ENCODE measurements at regions not wholly inside any gene's neighbourhood (a gene's known extent, or its start where the extent isn't known, plus 50 kb on each side); places are given as distances from the start of the nearest gene placed in this dataset.

- no peaks in the 10 kb centered on the region for H3K27me3 Mint-ChIP-seq
- H3K9me3 Mint-ChIP-seq: peaks cover 1% of the 10 kb centered on the region
- no peaks in the 10 kb centered on the region for H3K4me1 Mint-ChIP-seq
- no peaks in the 10 kb centered on the region for H3K36me3 Mint-ChIP-seq
- DNase-seq: no peak
- no peak overlapping the region for H3K27ac Mint-ChIP-seq
- H3K4me3 Mint-ChIP-seq: no peak overlapping the region
Measured at GRCh38 chrY:8488955-8489354, 848.3 kb upstream of the TSPY4 start.

DNA sequence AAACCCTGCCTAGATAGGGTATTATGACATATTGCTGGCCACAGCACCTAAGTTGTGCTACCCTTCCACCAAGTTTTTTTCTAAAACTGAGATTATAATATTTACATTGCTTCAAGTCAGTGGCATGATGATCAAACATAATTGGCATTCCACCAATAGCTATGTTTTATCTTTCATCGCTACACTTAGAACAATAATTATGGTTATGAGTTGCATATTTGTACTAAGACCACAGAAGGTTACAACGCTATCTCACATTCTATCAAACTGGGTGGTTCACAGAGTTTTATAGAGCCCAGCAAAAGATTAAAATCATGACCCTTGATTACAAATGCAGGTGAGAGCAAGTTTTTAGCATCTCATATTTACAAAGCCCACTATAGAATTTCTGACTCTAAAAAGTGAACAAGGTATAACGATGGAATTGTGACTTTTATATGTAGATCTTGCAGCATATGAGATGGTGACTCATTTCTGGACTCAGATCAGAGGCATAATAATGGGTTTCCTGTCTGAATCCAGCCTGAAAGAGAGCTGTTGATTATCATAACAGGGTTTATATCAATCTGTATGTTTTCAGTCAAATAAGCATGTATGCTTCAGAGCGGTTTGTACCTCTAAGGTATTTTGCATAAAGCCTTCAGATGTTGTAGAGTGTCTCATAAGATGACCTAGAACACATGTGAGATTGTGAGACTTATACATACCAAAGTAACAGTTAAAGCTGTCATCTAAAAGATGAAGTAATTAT lies 847.2 kb upstream of the TSPY4 start:
- Mint-ChIP-seq H3K36me3 (no peaks in the 10 kb centered on the region), H3K27me3 (no peaks in the 10 kb centered on the region), H3K4me1 (no peaks in the 10 kb centered on the region), H3K27ac (no peak overlapping the region), H3K9me3 (peaks cover 1% of the 10 kb centered on the region), H3K4me3 (no peak overlapping the region)
- no peak for DNase-seq

DNA sequence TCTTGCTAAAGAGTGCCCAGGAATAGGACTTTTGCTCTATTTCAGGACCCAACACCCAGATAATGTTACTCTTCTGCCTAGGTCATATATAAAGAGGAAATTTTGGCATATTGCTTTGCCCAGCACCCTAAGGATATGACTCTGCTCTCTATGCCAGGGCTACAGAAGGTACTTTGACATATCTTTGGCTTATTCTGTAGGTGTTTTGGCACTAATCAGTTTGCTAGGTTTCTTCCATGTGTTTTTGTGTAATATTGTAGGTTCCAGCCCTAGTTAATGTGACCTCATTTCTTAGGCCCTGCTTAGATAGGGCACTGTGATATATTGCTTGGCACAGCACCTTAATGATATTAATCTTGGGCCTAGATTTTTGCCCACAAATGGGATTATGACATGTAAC lies 842.9 kb upstream of the TSPY4 start:
- H3K4me3 Mint-ChIP-seq: no peak overlapping the region

GRCh38 chrY:8495243-8495642 lies 842.0 kb upstream of the TSPY4 start:
- Mint-ChIP-seq H3K27me3 (no peaks in the 10 kb centered on the region), H3K36me3 (no peaks in the 10 kb centered on the region), H3K4me1 (no peaks in the 10 kb centered on the region), H3K27ac (no peak overlapping the region), H3K9me3 (no peaks in the 10 kb centered on the region), H3K4me3 (no peak overlapping the region)
- DNase-seq: no peak

More for the DNA sequence above, 842.9 kb upstream of the TSPY4 start:
- Mint-ChIP-seq H3K27ac (no peak overlapping the region), H3K36me3 (no peaks in the 10 kb centered on the region), H3K4me1 (no peaks in the 10 kb centered on the region), H3K9me3 (no peaks in the 10 kb centered on the region), H3K27me3 (no peaks in the 10 kb centered on the region)
- DNase-seq: no peak

DNA sequence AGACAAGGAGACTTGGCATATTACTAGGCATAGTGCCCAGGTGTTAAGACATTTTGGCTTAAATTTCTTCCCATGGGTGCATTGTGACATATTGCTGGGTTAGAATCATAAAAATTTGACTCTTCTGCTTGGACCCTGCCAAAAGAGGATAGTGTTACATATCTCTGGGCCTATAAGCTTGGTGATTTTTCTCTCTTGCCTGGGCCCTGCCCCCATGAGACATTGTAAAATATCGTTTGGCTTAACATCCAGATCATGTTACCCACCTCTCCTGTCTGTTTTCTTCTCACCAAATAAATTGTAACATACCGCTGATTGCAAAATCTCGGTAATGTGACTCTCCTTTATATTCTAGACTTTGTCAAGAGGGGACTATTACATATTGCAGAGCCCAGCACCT lies 836.4 kb upstream of the TSPY4 start:
- H3K27ac Mint-ChIP-seq: no peak overlapping the region
- no peaks in the 10 kb centered on the region for H3K9me3 Mint-ChIP-seq
- DNase-seq: no peak
- no peaks in the 10 kb centered on the region for H3K27me3 Mint-ChIP-seq
- no peaks in the 10 kb centered on the region for H3K4me1 Mint-ChIP-seq
- H3K4me3 Mint-ChIP-seq: no peak overlapping the region
- no peaks in the 10 kb centered on the region for H3K36me3 Mint-ChIP-seq

- Mint-ChIP-seq H3K9me3 (no peaks in the 10 kb centered on the region), H3K27me3 (no peaks in the 10 kb centered on the region), H3K36me3 (no peaks in the 10 kb centered on the region), H3K27ac (no peak overlapping the region), H3K4me3 (no peak overlapping the region), H3K4me1 (no peaks in the 10 kb centered on the region)
- no peak for DNase-seq
Measured at GRCh38 chrY:8533468-8533867, 803.8 kb upstream of the TSPY4 start.

- DNase-seq: no peak
Measured at GRCh38 chrY:8535704-8536103, 801.6 kb upstream of the TSPY4 start.

DNA sequence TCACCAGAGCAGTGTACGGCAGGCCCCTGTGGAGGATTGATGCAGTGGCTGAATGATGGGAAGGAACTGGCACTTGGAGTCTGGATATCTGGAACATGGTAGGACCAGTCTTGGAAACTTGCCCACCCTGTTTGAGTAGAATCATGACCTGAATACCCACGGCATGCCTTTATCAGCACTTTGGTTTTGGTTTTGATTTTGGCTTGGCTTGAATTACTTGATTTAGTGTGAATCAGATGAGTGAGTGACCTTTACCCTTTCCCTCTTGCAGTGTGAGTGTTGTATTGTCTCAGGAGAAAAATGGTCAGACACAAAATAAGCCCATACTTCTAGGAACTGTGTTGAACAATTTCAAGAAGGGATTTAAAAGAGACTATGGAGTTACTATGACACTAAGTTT lies 801.0 kb upstream of the TSPY4 start:
- Mint-ChIP-seq H3K9me3 (no peaks in the 10 kb centered on the region), H3K36me3 (no peaks in the 10 kb centered on the region), H3K27me3 (no peaks in the 10 kb centered on the region), H3K4me3 (no peak overlapping the region), H3K4me1 (no peaks in the 10 kb centered on the region), H3K27ac (no peak overlapping the region)
- DNase-seq: no peak

More at GRCh38 chrY:8535704-8536103, 801.6 kb upstream of the TSPY4 start:
- Mint-ChIP-seq H3K4me1 (no peaks in the 10 kb centered on the region), H3K9me3 (no peaks in the 10 kb centered on the region), H3K4me3 (no peak overlapping the region), H3K36me3 (no peaks in the 10 kb centered on the region), H3K27ac (no peak overlapping the region), H3K27me3 (no peaks in the 10 kb centered on the region)

- H3K4me3 Mint-ChIP-seq: no peak overlapping the region
- DNase-seq: no peak
- no peaks in the 10 kb centered on the region for H3K9me3 Mint-ChIP-seq
- no peaks in the 10 kb centered on the region for H3K36me3 Mint-ChIP-seq
- no peak overlapping the region for H3K27ac Mint-ChIP-seq
- no peaks in the 10 kb centered on the region for H3K27me3 Mint-ChIP-seq
- H3K4me1 Mint-ChIP-seq: no peaks in the 10 kb centered on the region
Measured at GRCh38 chrY:8541306-8541705, 796.0 kb upstream of the TSPY4 start.

DNA sequence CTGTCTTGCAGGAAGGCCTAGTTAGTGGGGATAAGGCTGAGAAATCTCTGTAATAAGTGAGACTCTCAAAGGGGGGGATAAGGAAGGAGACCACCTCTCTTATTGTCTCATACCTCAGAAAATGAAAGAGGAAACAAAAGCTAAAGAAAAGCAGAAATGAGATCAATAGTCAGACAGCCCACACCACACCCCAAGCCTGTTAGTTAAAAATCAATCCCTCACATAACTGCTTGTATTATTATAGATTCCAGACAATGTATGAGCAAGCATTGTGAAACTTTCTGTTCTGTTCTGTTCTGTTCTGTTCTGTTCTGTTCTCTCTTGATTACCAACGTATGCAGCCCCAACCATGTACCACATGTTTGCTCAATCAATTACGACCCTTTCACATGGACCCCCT lies 792.5 kb upstream of the TSPY4 start:
- Mint-ChIP-seq H3K27me3 (no peaks in the 10 kb centered on the region), H3K4me3 (no peak overlapping the region), H3K27ac (no peak overlapping the region), H3K36me3 (no peaks in the 10 kb centered on the region), H3K9me3 (no peaks in the 10 kb centered on the region), H3K4me1 (no peaks in the 10 kb centered on the region)
- DNase-seq: no peak

- Mint-ChIP-seq H3K9me3 (no peaks in the 10 kb centered on the region), H3K4me1 (no peaks in the 10 kb centered on the region), H3K4me3 (no peak overlapping the region), H3K27me3 (no peaks in the 10 kb centered on the region), H3K27ac (no peak overlapping the region), H3K36me3 (no peaks in the 10 kb centered on the region)
- DNase-seq: no peak
Measured at GRCh38 chrY:8547931-8548330, 789.3 kb upstream of the TSPY4 start.

DNA sequence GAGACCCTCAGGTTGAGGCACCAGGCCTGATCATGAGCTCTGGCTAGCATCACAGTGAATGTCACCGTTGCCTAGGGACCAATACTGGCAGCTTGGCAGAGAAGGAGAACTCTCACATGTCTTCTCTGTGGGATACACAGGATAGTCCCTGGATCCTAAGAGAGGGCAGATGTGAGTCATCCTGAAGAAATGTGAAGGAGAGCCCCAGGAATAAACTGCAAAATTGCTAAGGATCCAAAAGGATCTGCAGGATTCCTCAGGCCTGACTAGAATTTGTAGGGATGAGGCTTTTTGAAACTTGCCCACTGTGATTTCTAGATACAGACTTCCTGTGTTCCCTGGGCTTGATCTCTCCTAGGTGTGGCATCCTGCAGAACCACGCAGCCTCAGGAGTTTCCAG lies 785.9 kb upstream of the TSPY4 start:
- H3K36me3 Mint-ChIP-seq: no peaks in the 10 kb centered on the region
- H3K4me1 Mint-ChIP-seq: no peaks in the 10 kb centered on the region
- no peak for DNase-seq
- H3K27ac Mint-ChIP-seq: no peak overlapping the region
- no peak overlapping the region for H3K4me3 Mint-ChIP-seq
- H3K9me3 Mint-ChIP-seq: no peaks in the 10 kb centered on the region
- no peaks in the 10 kb centered on the region for H3K27me3 Mint-ChIP-seq

GRCh38 chrY:8552168-8552805 lies 785.0 kb upstream of the TSPY4 start:
- Mint-ChIP-seq H3K36me3 (no peaks in the 10 kb centered on the region), H3K27me3 (no peaks in the 10 kb centered on the region), H3K4me3 (no peak overlapping the region), H3K9me3 (no peaks in the 10 kb centered on the region), H3K27ac (no peak overlapping the region), H3K4me1 (no peaks in the 10 kb centered on the region)
- no peak for DNase-seq

- no peak for DNase-seq
- Mint-ChIP-seq H3K27me3 (no peaks in the 10 kb centered on the region), H3K4me3 (no peak overlapping the region), H3K4me1 (no peaks in the 10 kb centered on the region), H3K9me3 (peaks cover 2% of the 10 kb centered on the region), H3K27ac (no peak overlapping the region), H3K36me3 (no peaks in the 10 kb centered on the region)
Measured at GRCh38 chrY:8553614-8554013, 783.6 kb upstream of the TSPY4 start.

DNA sequence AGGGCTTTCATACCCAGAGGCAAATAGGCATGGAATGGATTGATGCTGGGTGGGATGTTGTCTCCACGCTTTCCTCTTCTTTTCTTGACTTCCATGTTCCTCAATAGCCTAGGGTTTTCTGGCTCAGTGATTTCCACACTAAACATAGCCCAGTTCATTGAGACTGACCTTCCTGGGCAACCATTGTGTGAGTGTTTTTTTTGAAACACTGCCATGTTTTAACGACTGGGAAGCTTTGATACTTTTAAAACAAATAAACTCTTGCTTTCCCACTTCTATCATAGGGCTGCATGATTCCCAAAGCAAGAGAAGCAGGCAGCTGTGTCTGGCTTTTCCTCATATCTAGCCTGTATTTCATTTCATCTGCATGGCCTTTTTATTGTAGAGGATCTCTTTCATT lies 775.9 kb upstream of the TSPY4 start:
- Mint-ChIP-seq H3K4me3 (no peak overlapping the region), H3K9me3 (peaks cover 2% of the 10 kb centered on the region), H3K4me1 (no peaks in the 10 kb centered on the region), H3K36me3 (no peaks in the 10 kb centered on the region), H3K27ac (no peak overlapping the region), H3K27me3 (no peaks in the 10 kb centered on the region)
- DNase-seq: no peak

GRCh38 chrY:8562456-8563090 lies 774.7 kb upstream of the TSPY4 start:
- no peaks in the 10 kb centered on the region for H3K36me3 Mint-ChIP-seq
- no peak overlapping the region for H3K27ac Mint-ChIP-seq
- no peak overlapping the region for H3K4me3 Mint-ChIP-seq
- no peaks in the 10 kb centered on the region for H3K4me1 Mint-ChIP-seq
- H3K9me3 Mint-ChIP-seq: peaks cover 2% of the 10 kb centered on the region
- H3K27me3 Mint-ChIP-seq: no peaks in the 10 kb centered on the region
- no peak for DNase-seq

All from activated naive CD8-positive, alpha-beta T cell treated with anti-CD3 and anti-CD28 coated beads for 36 hours (primary cell).